GM20000 (cell line): ENCODE measurements at regions not wholly inside any gene's neighbourhood (a gene's known extent, or its start where the extent isn't known, plus 50 kb on each side); places are given as distances from the start of the nearest gene placed in this dataset.

Source experiments
- DNase-seq: peaks from one replicate; pipeline ENCODE4 v3.0.0; 2012; ENCODE audit warnings: low spot score
- TF ChIP-seq, protein P1 (sequence below): IDR thresholded peaks from 2 replicates; pipeline ENCODE4 v1.5.1; 2012; ENCODE audit warnings: mild to moderate bottlenecking, control low read depth; ENCODE audit errors: extremely low read depth, missing control alignments

DNA sequence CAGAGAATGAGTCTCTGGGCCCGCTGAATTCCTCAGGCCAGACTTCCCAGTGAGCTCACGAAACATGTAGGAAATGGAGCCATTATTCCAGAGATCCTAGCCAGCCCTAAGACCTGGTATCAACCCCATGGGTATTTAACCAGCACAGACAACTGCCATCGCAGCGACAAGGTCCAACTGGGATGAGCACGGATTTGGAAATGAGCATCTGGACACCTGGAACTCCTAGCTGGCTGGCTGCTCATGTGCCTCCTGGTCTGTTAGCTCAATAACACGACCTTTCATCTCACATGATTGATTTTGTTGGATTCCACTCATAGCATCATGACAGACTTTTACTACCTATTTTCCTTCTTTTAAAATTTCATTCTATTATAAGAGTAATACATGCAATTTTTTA lies 51.0 kb downstream of the POU3F3 start:
- TF ChIP-seq, protein P1, sequence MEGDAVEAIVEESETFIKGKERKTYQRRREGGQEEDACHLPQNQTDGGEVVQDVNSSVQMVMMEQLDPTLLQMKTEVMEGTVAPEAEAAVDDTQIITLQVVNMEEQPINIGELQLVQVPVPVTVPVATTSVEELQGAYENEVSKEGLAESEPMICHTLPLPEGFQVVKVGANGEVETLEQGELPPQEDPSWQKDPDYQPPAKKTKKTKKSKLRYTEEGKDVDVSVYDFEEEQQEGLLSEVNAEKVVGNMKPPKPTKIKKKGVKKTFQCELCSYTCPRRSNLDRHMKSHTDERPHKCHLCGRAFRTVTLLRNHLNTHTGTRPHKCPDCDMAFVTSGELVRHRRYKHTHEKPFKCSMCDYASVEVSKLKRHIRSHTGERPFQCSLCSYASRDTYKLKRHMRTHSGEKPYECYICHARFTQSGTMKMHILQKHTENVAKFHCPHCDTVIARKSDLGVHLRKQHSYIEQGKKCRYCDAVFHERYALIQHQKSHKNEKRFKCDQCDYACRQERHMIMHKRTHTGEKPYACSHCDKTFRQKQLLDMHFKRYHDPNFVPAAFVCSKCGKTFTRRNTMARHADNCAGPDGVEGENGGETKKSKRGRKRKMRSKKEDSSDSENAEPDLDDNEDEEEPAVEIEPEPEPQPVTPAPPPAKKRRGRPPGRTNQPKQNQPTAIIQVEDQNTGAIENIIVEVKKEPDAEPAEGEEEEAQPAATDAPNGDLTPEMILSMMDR, result no peak
- DNase-seq, result no peak

DNA sequence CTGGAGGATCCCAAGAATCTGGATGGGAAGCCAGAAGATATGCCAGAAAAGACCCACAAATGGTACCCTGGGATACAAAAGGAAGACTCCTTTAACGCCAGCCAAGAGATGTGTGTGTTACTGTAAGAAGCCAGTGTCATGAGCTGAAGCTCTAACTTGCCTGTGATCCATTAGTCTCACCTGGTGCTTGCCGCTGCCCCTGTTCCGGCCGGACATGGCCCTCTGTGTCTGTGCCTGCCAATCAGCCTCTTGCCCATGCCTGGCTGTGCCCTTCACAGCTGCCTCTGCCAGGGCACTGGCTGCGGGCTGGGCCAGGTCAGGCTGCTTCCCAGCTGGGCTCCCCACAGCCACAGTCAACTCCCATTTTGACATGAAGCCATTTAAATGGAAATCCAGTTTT lies 55.4 kb downstream of the POU3F3 start:
- TF ChIP-seq, protein P1, result no peak
- DNase-seq, result no peak

DNA sequence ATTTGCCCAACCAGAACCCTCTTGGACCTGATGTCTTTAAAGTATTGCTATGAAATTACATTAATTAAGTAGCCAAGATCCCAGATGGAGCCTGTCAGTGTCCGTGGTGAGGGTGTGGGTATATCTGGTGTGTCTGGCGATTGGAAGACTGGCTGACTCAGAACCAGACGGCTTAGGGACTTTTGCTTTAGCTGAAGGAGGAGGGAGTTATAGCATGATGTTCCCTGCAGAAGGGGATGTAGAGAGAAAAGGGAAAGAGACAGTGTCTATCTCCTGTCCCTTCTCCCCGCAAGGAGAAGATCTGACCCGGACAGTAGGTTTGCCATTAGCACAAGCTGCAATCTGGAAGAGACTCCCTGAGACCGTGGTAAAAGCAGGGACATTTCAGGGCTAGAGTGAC lies 60.6 kb downstream of the POU3F3 start:
- no peak for DNase-seq
- TF ChIP-seq, protein P1, result no peak

DNA sequence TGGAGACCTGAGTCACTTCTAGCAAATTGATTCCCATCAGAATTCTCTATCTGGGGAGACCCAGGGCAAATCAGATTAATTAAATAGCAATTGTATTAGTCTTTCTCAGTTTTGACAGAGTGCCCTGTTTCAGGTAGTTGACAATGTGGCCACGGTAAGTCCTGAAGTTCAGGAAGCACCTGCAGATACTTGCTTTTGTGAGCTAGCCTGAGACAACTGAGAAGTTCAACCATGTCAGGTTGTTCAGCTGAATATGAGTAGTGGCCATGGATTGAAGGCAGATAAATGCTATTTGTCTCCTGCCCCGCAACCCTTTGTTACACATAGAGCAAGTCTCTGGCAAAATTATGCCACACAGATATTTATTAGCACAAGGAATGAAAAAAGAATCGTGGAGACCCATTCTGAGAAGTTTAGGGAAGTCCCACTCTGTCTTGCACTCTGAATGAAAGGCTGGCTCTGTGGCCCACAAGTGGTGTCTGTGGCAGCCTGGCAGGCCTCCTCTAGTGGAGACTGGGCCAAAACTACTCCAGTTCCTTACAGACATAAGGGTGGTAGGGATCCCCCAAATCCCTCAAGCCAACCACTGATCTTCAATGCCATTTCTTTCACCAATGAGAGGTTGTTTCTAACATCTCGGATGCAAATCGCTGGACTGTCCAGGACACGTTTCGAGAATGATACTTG lies 61.3 kb downstream of the POU3F3 start:
- DNase-seq, result no peak

DNA sequence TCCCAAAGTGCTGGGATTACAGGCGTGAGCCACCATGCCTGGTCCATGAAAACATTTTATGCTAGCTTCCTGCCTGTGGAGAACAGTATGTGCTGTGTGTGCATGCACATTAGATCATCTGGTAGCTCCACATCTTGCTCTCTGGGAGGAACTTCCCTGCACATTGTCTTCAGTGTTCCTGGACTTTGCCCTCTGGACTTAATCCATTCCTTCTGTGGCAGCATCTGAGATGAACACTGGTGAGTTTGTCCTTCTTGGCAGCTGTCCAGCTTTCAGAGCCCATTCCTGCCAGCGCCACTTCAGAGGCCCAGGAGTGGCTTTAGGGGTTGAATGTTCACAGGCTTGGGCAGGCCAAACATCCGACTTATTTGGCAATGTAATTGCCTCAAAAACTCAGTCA lies 65.2 kb downstream of the POU3F3 start:
- DNase-seq, result no peak
- TF ChIP-seq, protein P1, result no peak

More for the DNA sequence above, 61.3 kb downstream of the POU3F3 start:
- TF ChIP-seq, protein P1, result no peak

DNA sequence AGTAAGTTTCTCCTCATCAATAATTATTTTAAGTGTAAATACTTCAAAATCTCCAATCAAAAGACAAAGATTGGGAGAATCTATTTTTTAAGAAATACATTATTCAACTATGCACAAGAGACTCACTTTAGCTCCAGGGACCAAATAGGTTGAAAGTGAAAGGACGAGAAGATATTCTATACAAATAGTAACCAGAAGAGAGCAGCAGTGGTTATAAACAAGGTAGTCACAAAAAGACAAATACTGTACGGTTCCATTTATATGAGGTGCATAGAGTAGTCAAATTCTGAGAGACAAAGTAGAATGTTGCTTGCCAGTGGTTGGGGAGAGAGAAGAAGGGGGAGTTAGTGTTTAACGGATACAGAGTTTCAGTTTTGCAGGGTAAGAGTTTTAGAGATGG lies 69.8 kb downstream of the POU3F3 start:
- DNase-seq, result no peak
- TF ChIP-seq, protein P1, result no peak

DNA sequence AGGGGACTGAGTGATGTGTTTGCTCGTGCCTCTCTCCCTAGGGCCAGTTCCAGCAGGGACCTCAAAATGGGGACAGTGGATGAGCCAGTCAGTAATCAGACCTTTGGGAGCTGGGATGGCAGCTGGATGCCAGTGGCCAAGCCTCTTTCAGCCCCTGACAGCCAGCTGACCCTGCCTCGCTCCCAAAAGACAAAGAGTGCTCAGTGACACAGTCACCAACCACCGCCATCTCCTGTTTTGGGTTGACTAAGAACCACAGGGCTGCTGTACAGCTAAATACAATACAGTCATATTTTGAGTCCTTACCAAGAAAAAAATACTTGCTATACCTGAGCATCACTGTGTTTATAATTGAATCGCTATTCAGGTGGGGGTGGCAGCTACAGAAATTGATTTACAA lies 75.7 kb downstream of the POU3F3 start:
- TF ChIP-seq, protein P1, result no peak
- DNase-seq, result no peak
